ENCODE measurements at regions not wholly inside any gene's neighbourhood (a gene's known extent, or its start where the extent isn't known, plus 50 kb on each side); places are given as distances from the start of the nearest gene placed in this dataset.

GRCh38 chr22:34722901-34723300, 343.1 kb upstream of the ISX start:
- no peak for DNase-seq (ENCODE audit: low spot score)
- H3K27ac Mint-ChIP-seq (ENCODE audit: unreplicated experiment): no peak overlapping the region
- no peaks in the 10 kb centered on the region for H3K36me3 Mint-ChIP-seq (ENCODE audit: low read depth)
- no peak for TF ChIP-seq CTCF (IDR thresholded peaks at IDR 0.05)
- H3K4me3 Mint-ChIP-seq (ENCODE audit: unreplicated experiment): no peak overlapping the region
- peaks cover 13% of the 10 kb centered on the region for H3K27me3 Mint-ChIP-seq (ENCODE audit: low read depth)
- no peaks in the 10 kb centered on the region for H3K4me1 Mint-ChIP-seq (ENCODE audit: low read depth)
- peaks cover 25% of the 10 kb centered on the region for H3K9me3 Mint-ChIP-seq (ENCODE audit: low read depth)

DNA sequence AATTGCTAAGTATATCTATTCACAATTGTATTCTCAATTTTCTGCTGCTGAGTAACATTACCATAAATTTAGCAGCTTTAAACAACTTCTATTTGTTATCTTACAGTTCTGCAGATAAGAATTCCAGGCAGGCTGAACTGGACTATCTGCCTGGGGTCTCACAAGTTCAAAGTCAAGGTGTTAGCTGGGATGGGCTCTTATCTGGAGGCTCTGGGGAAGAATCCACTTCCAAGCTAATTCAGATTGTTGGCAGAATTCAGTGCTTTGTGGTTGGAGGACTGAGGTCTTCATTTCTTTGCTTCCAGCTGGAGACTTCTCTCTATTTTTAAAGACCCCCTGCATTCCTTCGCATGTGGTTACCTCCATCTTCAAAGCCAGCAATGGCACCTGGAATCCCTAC, 329.9 kb upstream of the ISX start:
- Mint-ChIP-seq H3K27ac (ENCODE audit: unreplicated experiment) (no peak overlapping the region), H3K4me3 (ENCODE audit: unreplicated experiment) (no peak overlapping the region), H3K27me3 (ENCODE audit: low read depth) (peaks cover 2% of the 10 kb centered on the region), H3K4me1 (ENCODE audit: low read depth) (no peaks in the 10 kb centered on the region), H3K36me3 (ENCODE audit: low read depth) (no peaks in the 10 kb centered on the region), H3K9me3 (ENCODE audit: low read depth) (peaks cover 12% of the 10 kb centered on the region)
- no peak for TF ChIP-seq CTCF (IDR thresholded peaks at IDR 0.05)
- DNase-seq (ENCODE audit: low spot score): no peak

DNA sequence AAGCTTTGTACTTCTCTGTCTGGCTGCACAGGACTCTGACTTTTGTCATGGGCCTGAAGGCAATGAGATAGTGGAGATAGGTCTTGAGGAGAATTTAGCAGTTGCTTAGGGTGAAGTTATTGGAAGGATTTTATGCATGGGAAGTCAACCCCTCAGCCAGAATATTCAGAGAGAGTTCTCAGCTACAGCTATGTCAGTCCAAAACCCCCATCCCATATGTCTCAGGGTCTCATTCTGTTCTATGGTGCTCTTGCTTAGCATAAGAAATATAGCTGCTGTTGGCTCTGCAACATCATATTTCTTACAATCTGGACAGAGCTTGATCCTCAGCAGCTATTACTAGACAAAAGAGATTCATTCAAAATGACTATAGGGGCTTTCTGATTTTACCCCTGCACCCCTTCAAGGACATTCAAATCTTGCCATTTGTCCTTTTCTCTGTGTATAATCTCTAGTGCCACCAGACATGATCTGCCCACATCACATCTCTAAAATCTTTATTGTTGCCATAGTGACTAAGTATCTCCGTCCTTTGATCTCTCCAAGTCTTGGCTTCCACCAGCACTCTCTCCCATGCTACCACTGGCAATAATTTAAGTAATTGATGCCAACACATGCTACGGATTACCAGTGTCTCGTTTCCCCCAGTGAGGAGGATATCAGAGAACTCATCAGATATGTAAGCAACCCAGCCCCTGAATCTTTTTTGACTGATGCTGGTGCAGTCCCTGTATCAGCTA, 327.1 kb upstream of the ISX start:
- no peak overlapping the region for H3K27ac Mint-ChIP-seq (ENCODE audit: unreplicated experiment)
- no peak for TF ChIP-seq CTCF (IDR thresholded peaks at IDR 0.05)
- peaks cover 2% of the 10 kb centered on the region for H3K27me3 Mint-ChIP-seq (ENCODE audit: low read depth)
- no peak overlapping the region for H3K4me3 Mint-ChIP-seq (ENCODE audit: unreplicated experiment)
- no peaks in the 10 kb centered on the region for H3K36me3 Mint-ChIP-seq (ENCODE audit: low read depth)
- H3K9me3 Mint-ChIP-seq (ENCODE audit: low read depth): peaks cover 10% of the 10 kb centered on the region
- DNase-seq (ENCODE audit: low spot score): no peak
- H3K4me1 Mint-ChIP-seq (ENCODE audit: low read depth): no peaks in the 10 kb centered on the region

DNA sequence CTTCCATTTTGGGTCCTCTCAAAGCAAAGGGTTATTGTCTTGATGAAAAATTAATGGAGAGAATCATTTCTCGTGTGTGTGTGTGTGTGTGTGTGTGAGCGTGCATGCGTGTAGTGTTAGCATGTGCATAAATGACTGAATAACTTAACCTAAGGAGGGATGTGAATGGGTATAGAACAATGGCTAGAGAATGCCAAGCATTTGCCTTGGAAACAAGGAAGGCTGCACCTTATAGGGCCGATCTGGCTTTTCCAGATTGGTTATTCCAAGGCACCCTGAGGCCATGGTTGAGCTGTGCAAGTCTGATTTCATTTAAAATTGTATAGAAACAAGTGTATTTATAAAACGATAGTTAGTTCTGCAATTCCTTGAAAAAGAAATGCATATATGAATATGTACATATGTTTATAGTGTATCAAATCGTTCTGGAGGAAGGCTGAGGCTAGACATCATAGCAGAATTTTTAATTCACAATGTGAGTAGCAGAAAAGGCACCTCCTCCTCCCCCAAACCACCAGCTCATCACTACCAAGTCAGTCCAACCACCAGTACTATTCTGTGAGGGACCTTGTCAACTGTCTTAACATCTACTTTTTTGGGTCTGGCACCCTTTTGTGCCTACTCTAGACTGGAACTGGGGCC, 322.7 kb upstream of the ISX start:
- Mint-ChIP-seq H3K9me3 (ENCODE audit: low read depth) (peaks cover 1% of the 10 kb centered on the region), H3K4me3 (ENCODE audit: unreplicated experiment) (no peak overlapping the region), H3K27ac (ENCODE audit: unreplicated experiment) (no peak overlapping the region), H3K27me3 (ENCODE audit: low read depth) (peaks cover under 1% of the 10 kb centered on the region), H3K36me3 (ENCODE audit: low read depth) (no peaks in the 10 kb centered on the region), H3K4me1 (ENCODE audit: low read depth) (no peaks in the 10 kb centered on the region)
- TF ChIP-seq CTCF (IDR thresholded peaks at IDR 0.05): no peak
- DNase-seq (ENCODE audit: low spot score): no peak

DNA sequence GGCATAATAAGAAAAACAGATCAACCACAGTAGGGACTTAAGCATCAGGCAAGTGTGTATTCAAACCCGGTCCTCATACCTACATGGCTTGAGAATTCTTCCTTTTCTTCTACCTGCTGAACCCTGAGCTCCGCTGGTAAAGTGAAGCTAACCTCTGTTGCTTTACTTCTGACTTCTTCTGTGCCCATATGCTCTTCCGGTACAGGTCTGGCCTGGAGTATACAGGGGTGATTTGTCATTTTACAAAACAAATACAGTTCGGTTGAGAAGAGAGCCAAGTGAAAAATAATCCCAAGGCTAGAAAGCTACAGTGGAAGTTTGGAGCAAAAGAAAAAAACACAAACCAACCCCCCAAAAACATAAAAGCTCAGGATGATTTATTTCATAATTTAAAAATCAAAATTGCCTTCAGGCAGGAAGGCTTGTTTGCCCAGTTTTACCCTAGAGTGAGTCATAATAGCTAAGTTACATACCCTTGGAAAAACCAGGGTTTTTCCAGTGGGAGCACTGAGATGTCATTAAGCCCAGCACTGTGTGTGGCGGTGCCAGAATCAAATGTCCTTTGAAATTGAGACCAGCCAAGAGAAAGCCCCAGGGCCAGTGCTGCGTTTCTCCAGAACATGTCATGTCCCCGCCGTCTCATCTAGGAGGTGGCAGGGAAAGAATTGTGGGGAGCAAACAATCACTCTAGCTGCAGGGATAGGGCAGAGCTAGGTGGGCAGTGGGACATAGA, 305.5 kb upstream of the ISX start:
- no peaks in the 10 kb centered on the region for H3K36me3 Mint-ChIP-seq (ENCODE audit: low read depth)

More for the DNA sequence above, 305.5 kb upstream of the ISX start:
- peaks cover 12% of the 10 kb centered on the region for H3K4me1 Mint-ChIP-seq (ENCODE audit: low read depth)
- TF ChIP-seq CTCF (IDR thresholded peaks at IDR 0.05): no peak
- H3K9me3 Mint-ChIP-seq (ENCODE audit: low read depth): peaks cover 12% of the 10 kb centered on the region
- peak overlapping the region; percentile 6 for H3K27ac Mint-ChIP-seq (ENCODE audit: unreplicated experiment)
- DNase-seq (ENCODE audit: low spot score): no peak
- no peak overlapping the region for H3K4me3 Mint-ChIP-seq (ENCODE audit: unreplicated experiment)
- peaks cover 15% of the 10 kb centered on the region for H3K27me3 Mint-ChIP-seq (ENCODE audit: low read depth)
